ENCODE measurements at regions not wholly inside any gene's neighbourhood (a gene's known extent, or its start where the extent isn't known, plus 50 kb on each side); places are given as distances from the start of the nearest gene placed in this dataset.

- no peaks in the 10 kb centered on the region for H3K27me3 ChIP-seq (ENCODE audit: insufficient read depth, low read length)
- H3K79me2 ChIP-seq (ENCODE audit: control insufficient read depth, insufficient read depth, low read length, poor library complexity) = no peaks in the 10 kb centered on the region
- no peak overlapping the region for H4K91ac ChIP-seq (ENCODE audit: low read depth, low read length)
- no CpG with 5 or more reads among the region's 2 CpGs for WGBS (ENCODE audit: extremely low coverage, insufficient coverage, insufficient read length)
- H3K9ac ChIP-seq (ENCODE audit: low read length) = no peak overlapping the region
- no peak overlapping the region for H3K23ac ChIP-seq (ENCODE audit: low read length)
- no peak overlapping the region for H2BK120ac ChIP-seq (ENCODE audit: insufficient read depth, low read length, poor library complexity)
- H2BK12ac ChIP-seq (ENCODE audit: low read length) = no peak overlapping the region
- no peaks in the 10 kb centered on the region for H3K79me1 ChIP-seq (ENCODE audit: low read length)
- no peak overlapping the region for H3K4me2 ChIP-seq (ENCODE audit: low read length)
- no peak overlapping the region for H4K8ac ChIP-seq (ENCODE audit: low read depth, low read length)
- no peak overlapping the region for H3K4ac ChIP-seq (ENCODE audit: low read depth, low read length)
- H3K27ac ChIP-seq (ENCODE audit: low read depth, low read length) = no peak overlapping the region
- no peak overlapping the region for H4K12ac ChIP-seq (ENCODE audit: low read depth, low read length)
- no peak overlapping the region for H2AFZ ChIP-seq (ENCODE audit: insufficient read depth, low read length, poor library complexity)
- H2AK5ac ChIP-seq (ENCODE audit: low read length) = no peak overlapping the region
- no peak overlapping the region for H3K4me3 ChIP-seq (ENCODE audit: low read depth, low read length)
- no peak overlapping the region for H2BK5ac ChIP-seq (ENCODE audit: low read depth, low read length, poor library complexity)
- no peaks in the 10 kb centered on the region for H3K9me3 ChIP-seq (ENCODE audit: insufficient read depth, low read depth, low read length)
- no peaks in the 10 kb centered on the region for H3K4me1 ChIP-seq (ENCODE audit: control insufficient read depth in 1 of 2, insufficient read depth in 2 of 2, low read length in 2 of 2)
- no peak overlapping the region for H3K14ac ChIP-seq (ENCODE audit: low read length)
- no peak for DNase-seq
- H3K36me3 ChIP-seq (ENCODE audit: control insufficient read depth in 1 of 2, insufficient read depth in 2 of 2, low read length in 2 of 2) = no peaks in the 10 kb centered on the region
- H3K18ac ChIP-seq (ENCODE audit: low read length) = no peak overlapping the region
Measured at GRCh38 chr4:182126603-182127002, 116.6 kb upstream of the TENM3 start.

GRCh38 chr4:182133033-182133432 lies 110.2 kb upstream of the TENM3 start:
- no peak overlapping the region for H2AK5ac ChIP-seq (ENCODE audit: low read length)
- WGBS (ENCODE audit: extremely low coverage, insufficient coverage, insufficient read length) = no CpG with 5 or more reads among the region's 3 CpGs
- H3K4me3 ChIP-seq (ENCODE audit: low read depth, low read length) = no peak overlapping the region

GRCh38 chr4:182134261-182134660 lies 108.9 kb upstream of the TENM3 start:
- H2BK12ac ChIP-seq (ENCODE audit: low read length) = no peak overlapping the region
- no peak overlapping the region for H2AFZ ChIP-seq (ENCODE audit: insufficient read depth, low read length, poor library complexity)
- H3K4ac ChIP-seq (ENCODE audit: low read depth, low read length) = no peak overlapping the region
- H3K36me3 ChIP-seq (ENCODE audit: control insufficient read depth in 1 of 2, insufficient read depth in 2 of 2, low read length in 2 of 2) = no peaks in the 10 kb centered on the region
- H3K79me2 ChIP-seq (ENCODE audit: control insufficient read depth, insufficient read depth, low read length, poor library complexity) = no peaks in the 10 kb centered on the region
- no peak overlapping the region for H3K14ac ChIP-seq (ENCODE audit: low read length)
- no peak overlapping the region for H2BK120ac ChIP-seq (ENCODE audit: insufficient read depth, low read length, poor library complexity)
- no peak overlapping the region for H4K12ac ChIP-seq (ENCODE audit: low read depth, low read length)
- H3K27me3 ChIP-seq (ENCODE audit: insufficient read depth, low read length) = no peaks in the 10 kb centered on the region
- H3K9me3 ChIP-seq (ENCODE audit: insufficient read depth, low read depth, low read length) = no peaks in the 10 kb centered on the region
- no peak overlapping the region for H3K9ac ChIP-seq (ENCODE audit: low read length)
- H2BK5ac ChIP-seq (ENCODE audit: low read depth, low read length, poor library complexity) = no peak overlapping the region
- H3K27ac ChIP-seq (ENCODE audit: low read depth, low read length) = no peak overlapping the region
- no peaks in the 10 kb centered on the region for H3K4me1 ChIP-seq (ENCODE audit: control insufficient read depth in 1 of 2, insufficient read depth in 2 of 2, low read length in 2 of 2)
- no peak overlapping the region for H3K4me3 ChIP-seq (ENCODE audit: low read depth, low read length)
- H2AK5ac ChIP-seq (ENCODE audit: low read length) = no peak overlapping the region
- H3K79me1 ChIP-seq (ENCODE audit: low read length) = no peaks in the 10 kb centered on the region
- H3K4me2 ChIP-seq (ENCODE audit: low read length) = no peak overlapping the region
- no peak for DNase-seq
- H4K91ac ChIP-seq (ENCODE audit: low read depth, low read length) = no peak overlapping the region
- H4K8ac ChIP-seq (ENCODE audit: low read depth, low read length) = no peak overlapping the region
- no peak overlapping the region for H3K23ac ChIP-seq (ENCODE audit: low read length)
- no peak overlapping the region for H3K18ac ChIP-seq (ENCODE audit: low read length)

More at GRCh38 chr4:182133033-182133432, 110.2 kb upstream of the TENM3 start:
- no peak overlapping the region for H4K91ac ChIP-seq (ENCODE audit: low read depth, low read length)
- H3K79me1 ChIP-seq (ENCODE audit: low read length) = no peaks in the 10 kb centered on the region
- no peak overlapping the region for H4K12ac ChIP-seq (ENCODE audit: low read depth, low read length)
- H3K4ac ChIP-seq (ENCODE audit: low read depth, low read length) = no peak overlapping the region
- no peaks in the 10 kb centered on the region for H3K79me2 ChIP-seq (ENCODE audit: control insufficient read depth, insufficient read depth, low read length, poor library complexity)
- H3K18ac ChIP-seq (ENCODE audit: low read length) = no peak overlapping the region
- no peak for DNase-seq
- H2AFZ ChIP-seq (ENCODE audit: insufficient read depth, low read length, poor library complexity) = no peak overlapping the region
- H4K8ac ChIP-seq (ENCODE audit: low read depth, low read length) = no peak overlapping the region
- no peak overlapping the region for H3K27ac ChIP-seq (ENCODE audit: low read depth, low read length)
- H3K9ac ChIP-seq (ENCODE audit: low read length) = no peak overlapping the region
- no peaks in the 10 kb centered on the region for H3K36me3 ChIP-seq (ENCODE audit: control insufficient read depth in 1 of 2, insufficient read depth in 2 of 2, low read length in 2 of 2)
- no peaks in the 10 kb centered on the region for H3K4me1 ChIP-seq (ENCODE audit: control insufficient read depth in 1 of 2, insufficient read depth in 2 of 2, low read length in 2 of 2)
- no peak overlapping the region for H3K4me2 ChIP-seq (ENCODE audit: low read length)
- no peak overlapping the region for H2BK12ac ChIP-seq (ENCODE audit: low read length)
- no peak overlapping the region for H2BK5ac ChIP-seq (ENCODE audit: low read depth, low read length, poor library complexity)
- no peaks in the 10 kb centered on the region for H3K27me3 ChIP-seq (ENCODE audit: insufficient read depth, low read length)
- H3K23ac ChIP-seq (ENCODE audit: low read length) = no peak overlapping the region
- H2BK120ac ChIP-seq (ENCODE audit: insufficient read depth, low read length, poor library complexity) = no peak overlapping the region
- H3K9me3 ChIP-seq (ENCODE audit: insufficient read depth, low read depth, low read length) = no peaks in the 10 kb centered on the region
- no peak overlapping the region for H3K14ac ChIP-seq (ENCODE audit: low read length)

GRCh38 chr4:182136201-182136600 lies 107.0 kb upstream of the TENM3 start:
- H3K4ac ChIP-seq (ENCODE audit: low read depth, low read length) = no peak overlapping the region
- H3K23ac ChIP-seq (ENCODE audit: low read length) = no peak overlapping the region
- no peak overlapping the region for H3K4me2 ChIP-seq (ENCODE audit: low read length)
- no peak for DNase-seq
- WGBS (ENCODE audit: extremely low coverage, insufficient coverage, insufficient read length) = no CpG with 5 or more reads among the region's 3 CpGs
- H2AFZ ChIP-seq (ENCODE audit: insufficient read depth, low read length, poor library complexity) = no peak overlapping the region
- no peak overlapping the region for H2AK5ac ChIP-seq (ENCODE audit: low read length)
- no peaks in the 10 kb centered on the region for H3K36me3 ChIP-seq (ENCODE audit: control insufficient read depth in 1 of 2, insufficient read depth in 2 of 2, low read length in 2 of 2)
- H3K27ac ChIP-seq (ENCODE audit: low read depth, low read length) = no peak overlapping the region
- H3K14ac ChIP-seq (ENCODE audit: low read length) = no peak overlapping the region
- H3K9me3 ChIP-seq (ENCODE audit: insufficient read depth, low read depth, low read length) = no peaks in the 10 kb centered on the region
- H3K4me1 ChIP-seq (ENCODE audit: control insufficient read depth in 1 of 2, insufficient read depth in 2 of 2, low read length in 2 of 2) = peaks cover 3 to 5% of the 10 kb centered on the region in 2 experiments
- H3K18ac ChIP-seq (ENCODE audit: low read length) = no peak overlapping the region
- no peak overlapping the region for H2BK12ac ChIP-seq (ENCODE audit: low read length)
- no peak overlapping the region for H3K9ac ChIP-seq (ENCODE audit: low read length)
- no peak overlapping the region for H4K12ac ChIP-seq (ENCODE audit: low read depth, low read length)
- H3K79me1 ChIP-seq (ENCODE audit: low read length) = peaks cover 3% of the 10 kb centered on the region
- no peak overlapping the region for H4K91ac ChIP-seq (ENCODE audit: low read depth, low read length)
- no peak overlapping the region for H2BK120ac ChIP-seq (ENCODE audit: insufficient read depth, low read length, poor library complexity)
- no peaks in the 10 kb centered on the region for H3K27me3 ChIP-seq (ENCODE audit: insufficient read depth, low read length)
- no peak overlapping the region for H3K4me3 ChIP-seq (ENCODE audit: low read depth, low read length)
- H4K8ac ChIP-seq (ENCODE audit: low read depth, low read length) = no peak overlapping the region
- peaks cover 2% of the 10 kb centered on the region for H3K79me2 ChIP-seq (ENCODE audit: control insufficient read depth, insufficient read depth, low read length, poor library complexity)
- H2BK5ac ChIP-seq (ENCODE audit: low read depth, low read length, poor library complexity) = no peak overlapping the region
